SK-N-SH treated with all-trans-retinoic acid at 6 μM for 48 hours (cell line): ENCODE measurements at regions not wholly inside any gene's neighbourhood (a gene's known extent, or its start where the extent isn't known, plus 50 kb on each side); places are given as distances from the start of the nearest gene placed in this dataset.

Experiments
- ATAC-seq: fragments of 200-7000 bp; cut with Tn5 transposase; 3 replicates; pipeline ENCODE4 v1.9.1; 2020; ENCODE audit warnings: mild to moderate bottlenecking, moderate library complexity
- ARNTL ChIP-seq: fragments of 450-650 bp; formaldehyde crosslinking; IDR thresholded peaks from 2 replicates; pipeline ENCODE4 v1.5.0; 2020; ENCODE audit warnings: low read depth, mild to moderate bottlenecking, moderate library complexity, borderline replicate concordance
- BACH2 ChIP-seq: fragments of 250-450 bp; sonication (Bioruptor Pico); IDR thresholded peaks from 2 replicates; pipeline ENCODE4 v1.9.0; 2021; ENCODE audit warnings: mild to moderate bottlenecking, borderline replicate concordance
- CSDC2 ChIP-seq: fragments of 250-450 bp; sonication (Bioruptor Pico); IDR thresholded peaks from 2 replicates; pipeline ENCODE4 v1.5.0; 2020; ENCODE audit warnings: mild to moderate bottlenecking, moderate library complexity
- ESRRG ChIP-seq: fragments of 250-450 bp; sonication (Bioruptor Pico); IDR thresholded peaks from 2 replicates; pipeline ENCODE4 v1.6.1; 2021; ENCODE audit warnings: mild to moderate bottlenecking
- GLIS3 ChIP-seq: fragments of 250-450 bp; sonication (Bioruptor Pico); IDR thresholded peaks from 2 replicates; pipeline ENCODE4 v1.5.0; 2020; ENCODE audit warnings: mild to moderate bottlenecking, moderate library complexity
- ISL1 ChIP-seq: fragments of 250-450 bp; sonication (Bioruptor Pico); IDR thresholded peaks from 2 replicates; pipeline ENCODE4 v2.1.2; 2022; ENCODE audit warnings: mild to moderate bottlenecking, moderate library complexity
- OSR1 ChIP-seq: fragments of 250-450 bp; sonication (Bioruptor Pico); IDR thresholded peaks from 2 replicates; pipeline ENCODE4 v1.8.0; 2022; ENCODE audit warnings: moderate library complexity, mild to moderate bottlenecking, inconsistent platforms
- PPARA ChIP-seq: fragments of 250-450 bp; sonication (Bioruptor Pico); IDR thresholded peaks from 2 replicates; pipeline ENCODE4 v1.5.0; 2020; ENCODE audit warnings: mild to moderate bottlenecking, borderline replicate concordance
- RARB ChIP-seq: fragments of 250-450 bp; sonication (Bioruptor Pico); IDR thresholded peaks from 2 replicates; pipeline ENCODE4 v1.8.0; 2021; ENCODE audit warnings: mild to moderate bottlenecking, moderate library complexity
- TCF4 ChIP-seq: fragments of 250-450 bp; sonication (Bioruptor Pico); IDR thresholded peaks from 2 replicates; pipeline ENCODE4 v1.8.0; 2021; ENCODE audit warnings: mild to moderate bottlenecking, moderate library complexity, borderline replicate concordance
- TOX ChIP-seq: fragments of 250-450 bp; sonication (Bioruptor Pico); IDR thresholded peaks from 2 replicates; pipeline ENCODE4 v1.8.0; 2021; ENCODE audit warnings: mild to moderate bottlenecking, moderate library complexity, borderline replicate concordance
- ZC3H10 ChIP-seq: fragments of 250-450 bp; sonication (Bioruptor Pico); IDR thresholded peaks from 2 replicates; pipeline ENCODE4 v1.5.1; 2021; ENCODE audit warnings: mild to moderate bottlenecking, moderate library complexity
- ZFP3 ChIP-seq: fragments of 250-450 bp; sonication (Bioruptor Pico); IDR thresholded peaks from 2 replicates; pipeline ENCODE4 v1.5.0; 2020; ENCODE audit warnings: mild to moderate bottlenecking, moderate library complexity
- ZNF8 ChIP-seq: fragments of 450-650 bp; formaldehyde crosslinking; IDR thresholded peaks from 2 replicates; pipeline ENCODE4 v1.5.0; 2020; ENCODE audit warnings: mild to moderate bottlenecking, moderate library complexity
- TF ChIP-seq, protein P1 (sequence below): fragments of 250-450 bp; sonication (Bioruptor Pico); IDR thresholded peaks from 2 replicates; pipeline ENCODE4 v1.5.0; 2020; ENCODE audit warnings: mild to moderate bottlenecking, moderate library complexity
- TF ChIP-seq, protein P2 (sequence below): fragments of 250-450 bp; sonication (Bioruptor Pico); IDR thresholded peaks from 2 replicates; pipeline ENCODE4 v1.8.0; 2021; ENCODE audit warnings: low read depth, mild to moderate bottlenecking, moderate library complexity, borderline replicate concordance
- TF ChIP-seq, protein P3 (sequence below): fragments of 250-450 bp; sonication (Bioruptor Pico); IDR thresholded peaks from 2 replicates; pipeline ENCODE4 v1.8.0; 2020; ENCODE audit warnings: mild to moderate bottlenecking, moderate library complexity, borderline replicate concordance
- TF ChIP-seq, protein P4 (sequence below): fragments of 250-450 bp; sonication (Bioruptor Pico); IDR thresholded peaks from 2 replicates; pipeline ENCODE4 v1.5.1; 2021; ENCODE audit warnings: mild to moderate bottlenecking, moderate library complexity
- TF ChIP-seq, protein P5 (sequence below): fragments of 250-450 bp; sonication (Bioruptor Pico); IDR thresholded peaks from 2 replicates; pipeline ENCODE4 v1.5.1; 2020; ENCODE audit warnings: low read depth, mild to moderate bottlenecking, moderate library complexity

DNA sequence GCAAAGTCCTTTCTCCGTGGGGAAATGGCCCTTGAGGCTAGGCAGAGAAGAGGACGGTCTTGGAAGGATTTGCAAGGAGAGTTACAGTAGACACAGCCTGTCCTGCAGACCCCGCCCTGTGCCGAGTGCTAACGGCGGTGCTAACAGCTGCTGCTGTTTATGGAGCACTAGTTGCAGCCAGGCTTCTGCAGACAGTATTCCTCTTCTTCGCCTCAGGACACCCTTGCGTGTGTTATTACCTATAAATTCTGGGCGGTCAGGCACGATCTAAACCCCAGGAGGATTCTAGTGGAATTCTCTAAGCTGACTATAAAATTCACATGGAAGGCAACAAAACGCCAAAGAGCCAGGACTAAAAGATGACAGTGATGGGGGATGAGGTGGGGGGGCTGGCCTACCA, 139.8 kb downstream of the GLI2 start (continued):
- TF ChIP-seq, protein P1, sequence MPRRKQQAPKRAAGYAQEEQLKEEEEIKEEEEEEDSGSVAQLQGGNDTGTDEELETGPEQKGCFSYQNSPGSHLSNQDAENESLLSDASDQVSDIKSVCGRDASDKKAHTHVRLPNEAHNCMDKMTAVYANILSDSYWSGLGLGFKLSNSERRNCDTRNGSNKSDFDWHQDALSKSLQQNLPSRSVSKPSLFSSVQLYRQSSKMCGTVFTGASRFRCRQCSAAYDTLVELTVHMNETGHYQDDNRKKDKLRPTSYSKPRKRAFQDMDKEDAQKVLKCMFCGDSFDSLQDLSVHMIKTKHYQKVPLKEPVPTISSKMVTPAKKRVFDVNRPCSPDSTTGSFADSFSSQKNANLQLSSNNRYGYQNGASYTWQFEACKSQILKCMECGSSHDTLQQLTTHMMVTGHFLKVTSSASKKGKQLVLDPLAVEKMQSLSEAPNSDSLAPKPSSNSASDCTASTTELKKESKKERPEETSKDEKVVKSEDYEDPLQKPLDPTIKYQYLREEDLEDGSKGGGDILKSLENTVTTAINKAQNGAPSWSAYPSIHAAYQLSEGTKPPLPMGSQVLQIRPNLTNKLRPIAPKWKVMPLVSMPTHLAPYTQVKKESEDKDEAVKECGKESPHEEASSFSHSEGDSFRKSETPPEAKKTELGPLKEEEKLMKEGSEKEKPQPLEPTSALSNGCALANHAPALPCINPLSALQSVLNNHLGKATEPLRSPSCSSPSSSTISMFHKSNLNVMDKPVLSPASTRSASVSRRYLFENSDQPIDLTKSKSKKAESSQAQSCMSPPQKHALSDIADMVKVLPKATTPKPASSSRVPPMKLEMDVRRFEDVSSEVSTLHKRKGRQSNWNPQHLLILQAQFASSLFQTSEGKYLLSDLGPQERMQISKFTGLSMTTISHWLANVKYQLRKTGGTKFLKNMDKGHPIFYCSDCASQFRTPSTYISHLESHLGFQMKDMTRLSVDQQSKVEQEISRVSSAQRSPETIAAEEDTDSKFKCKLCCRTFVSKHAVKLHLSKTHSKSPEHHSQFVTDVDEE: no peak

DNA sequence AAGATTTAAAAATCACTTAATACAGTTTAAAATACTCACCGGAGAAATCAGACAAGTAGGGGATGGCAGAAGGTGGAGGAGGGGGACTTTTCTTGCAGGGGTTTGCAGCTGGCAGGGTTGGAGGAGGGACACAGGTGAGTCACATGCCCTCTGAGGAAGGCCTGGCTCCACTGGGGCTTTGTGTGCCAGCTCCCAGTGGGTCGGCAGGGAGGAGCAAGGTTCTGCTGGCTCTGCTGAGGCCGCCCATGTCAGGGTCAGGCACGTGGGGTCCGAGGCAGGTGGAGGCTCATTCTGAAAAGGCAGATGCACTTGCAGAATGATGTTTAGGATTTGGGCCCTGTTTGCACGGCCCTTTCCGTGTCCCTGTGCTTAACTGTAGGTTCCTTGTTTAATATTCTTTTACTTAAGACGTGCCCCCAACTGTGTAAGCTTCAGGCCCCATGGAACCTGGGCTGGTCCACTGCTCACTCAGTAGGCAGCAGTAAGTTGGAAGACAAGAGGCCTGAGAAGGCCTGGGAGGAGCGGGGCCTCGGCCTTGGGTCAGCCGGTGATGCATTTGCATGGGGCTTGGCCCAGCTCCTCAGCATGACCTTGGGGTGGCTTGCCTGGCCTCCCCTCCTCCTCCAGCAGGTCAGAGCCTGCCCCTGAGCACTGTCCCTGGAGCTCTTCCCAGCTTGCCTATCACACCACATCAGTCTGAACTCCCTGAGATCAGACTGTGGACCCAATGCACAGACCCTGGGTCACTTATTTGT, 141.0 kb downstream of the GLI2 start:
- TF ChIP-seq, protein P2, sequence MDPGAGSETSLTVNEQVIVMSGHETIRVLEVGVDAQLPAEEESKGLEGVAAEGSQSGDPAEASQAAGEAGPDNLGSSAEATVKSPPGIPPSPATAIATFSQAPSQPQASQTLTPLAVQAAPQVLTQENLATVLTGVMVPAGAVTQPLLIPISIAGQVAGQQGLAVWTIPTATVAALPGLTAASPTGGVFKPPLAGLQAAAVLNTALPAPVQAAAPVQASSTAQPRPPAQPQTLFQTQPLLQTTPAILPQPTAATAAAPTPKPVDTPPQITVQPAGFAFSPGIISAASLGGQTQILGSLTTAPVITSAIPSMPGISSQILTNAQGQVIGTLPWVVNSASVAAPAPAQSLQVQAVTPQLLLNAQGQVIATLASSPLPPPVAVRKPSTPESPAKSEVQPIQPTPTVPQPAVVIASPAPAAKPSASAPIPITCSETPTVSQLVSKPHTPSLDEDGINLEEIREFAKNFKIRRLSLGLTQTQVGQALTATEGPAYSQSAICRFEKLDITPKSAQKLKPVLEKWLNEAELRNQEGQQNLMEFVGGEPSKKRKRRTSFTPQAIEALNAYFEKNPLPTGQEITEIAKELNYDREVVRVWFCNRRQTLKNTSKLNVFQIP: no peak
- TF ChIP-seq, protein P1: no peak
- no peak for TF ChIP-seq BACH2 (CRISPR knock-in tag)
- no peak for ATAC-seq

DNA sequence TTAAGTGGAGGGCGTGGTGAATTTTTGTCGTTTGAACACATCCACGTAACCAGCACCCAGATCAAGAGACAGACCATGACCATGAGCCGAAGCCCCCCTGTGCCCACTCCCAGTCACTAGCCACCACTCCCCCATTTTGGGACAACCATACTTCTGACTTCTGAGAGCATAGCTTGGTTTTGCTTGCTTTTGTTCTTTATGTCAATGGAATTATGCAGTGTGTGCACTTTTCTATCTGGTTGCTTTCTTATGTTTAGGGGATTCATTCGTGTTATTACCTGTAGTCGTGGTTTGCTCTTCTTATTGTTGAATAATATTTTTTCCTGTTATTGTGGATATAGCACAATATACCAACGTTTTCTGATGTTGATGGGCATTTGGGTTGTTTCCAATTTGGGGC, 141.7 kb downstream of the GLI2 start:
- no peak for ATAC-seq
- TF ChIP-seq TCF4: no peak
- no peak for TF ChIP-seq OSR1 (CRISPR knock-in tag)
- TF ChIP-seq, protein P1: no peak
- TF ChIP-seq RARB: no peak
- no peak for TF ChIP-seq ISL1 (CRISPR knock-in tag)
- TF ChIP-seq ZNF8: no peak
- TF ChIP-seq ARNTL: no peak
- TF ChIP-seq, protein P3, sequence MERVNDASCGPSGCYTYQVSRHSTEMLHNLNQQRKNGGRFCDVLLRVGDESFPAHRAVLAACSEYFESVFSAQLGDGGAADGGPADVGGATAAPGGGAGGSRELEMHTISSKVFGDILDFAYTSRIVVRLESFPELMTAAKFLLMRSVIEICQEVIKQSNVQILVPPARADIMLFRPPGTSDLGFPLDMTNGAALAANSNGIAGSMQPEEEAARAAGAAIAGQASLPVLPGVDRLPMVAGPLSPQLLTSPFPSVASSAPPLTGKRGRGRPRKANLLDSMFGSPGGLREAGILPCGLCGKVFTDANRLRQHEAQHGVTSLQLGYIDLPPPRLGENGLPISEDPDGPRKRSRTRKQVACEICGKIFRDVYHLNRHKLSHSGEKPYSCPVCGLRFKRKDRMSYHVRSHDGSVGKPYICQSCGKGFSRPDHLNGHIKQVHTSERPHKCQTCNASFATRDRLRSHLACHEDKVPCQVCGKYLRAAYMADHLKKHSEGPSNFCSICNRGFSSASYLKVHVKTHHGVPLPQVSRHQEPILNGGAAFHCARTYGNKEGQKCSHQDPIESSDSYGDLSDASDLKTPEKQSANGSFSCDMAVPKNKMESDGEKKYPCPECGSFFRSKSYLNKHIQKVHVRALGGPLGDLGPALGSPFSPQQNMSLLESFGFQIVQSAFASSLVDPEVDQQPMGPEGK (CRISPR knock-in tag): no peak
- no peak for TF ChIP-seq TOX (CRISPR knock-in tag)
- no peak for TF ChIP-seq CSDC2 (CRISPR knock-in tag)
- TF ChIP-seq PPARA (CRISPR knock-in tag): no peak
- TF ChIP-seq, protein P4, sequence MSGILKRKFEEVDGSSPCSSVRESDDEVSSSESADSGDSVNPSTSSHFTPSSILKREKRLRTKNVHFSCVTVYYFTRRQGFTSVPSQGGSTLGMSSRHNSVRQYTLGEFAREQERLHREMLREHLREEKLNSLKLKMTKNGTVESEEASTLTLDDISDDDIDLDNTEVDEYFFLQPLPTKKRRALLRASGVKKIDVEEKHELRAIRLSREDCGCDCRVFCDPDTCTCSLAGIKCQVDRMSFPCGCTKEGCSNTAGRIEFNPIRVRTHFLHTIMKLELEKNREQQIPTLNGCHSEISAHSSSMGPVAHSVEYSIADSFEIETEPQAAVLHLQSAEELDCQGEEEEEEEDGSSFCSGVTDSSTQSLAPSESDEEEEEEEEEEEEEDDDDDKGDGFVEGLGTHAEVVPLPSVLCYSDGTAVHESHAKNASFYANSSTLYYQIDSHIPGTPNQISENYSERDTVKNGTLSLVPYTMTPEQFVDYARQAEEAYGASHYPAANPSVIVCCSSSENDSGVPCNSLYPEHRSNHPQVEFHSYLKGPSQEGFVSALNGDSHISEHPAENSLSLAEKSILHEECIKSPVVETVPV (CRISPR knock-in tag): no peak
- no peak for TF ChIP-seq GLIS3 (CRISPR knock-in tag)
- TF ChIP-seq ZFP3 (CRISPR knock-in tag): no peak
- TF ChIP-seq ZC3H10 (CRISPR knock-in tag): no peak
- TF ChIP-seq, protein P5, sequence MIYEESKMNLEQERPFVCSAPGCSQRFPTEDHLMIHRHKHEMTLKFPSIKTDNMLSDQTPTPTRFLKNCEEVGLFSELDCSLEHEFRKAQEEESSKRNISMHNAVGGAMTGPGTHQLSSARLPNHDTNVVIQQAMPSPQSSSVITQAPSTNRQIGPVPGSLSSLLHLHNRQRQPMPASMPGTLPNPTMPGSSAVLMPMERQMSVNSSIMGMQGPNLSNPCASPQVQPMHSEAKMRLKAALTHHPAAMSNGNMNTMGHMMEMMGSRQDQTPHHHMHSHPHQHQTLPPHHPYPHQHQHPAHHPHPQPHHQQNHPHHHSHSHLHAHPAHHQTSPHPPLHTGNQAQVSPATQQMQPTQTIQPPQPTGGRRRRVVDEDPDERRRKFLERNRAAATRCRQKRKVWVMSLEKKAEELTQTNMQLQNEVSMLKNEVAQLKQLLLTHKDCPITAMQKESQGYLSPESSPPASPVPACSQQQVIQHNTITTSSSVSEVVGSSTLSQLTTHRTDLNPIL: no peak
- no peak for TF ChIP-seq BACH2 (CRISPR knock-in tag)
- TF ChIP-seq, protein P2: no peak
- no peak for TF ChIP-seq ESRRG (CRISPR knock-in tag)
